MM.1S (cell line): ENCODE measurements at regions not wholly inside any gene's neighbourhood (a gene's known extent, or its start where the extent isn't known, plus 50 kb on each side); places are given as distances from the start of the nearest gene placed in this dataset.

Experiments used
- DNase-seq: peaks from one replicate; pipeline ENCODE4 v3.0.0-alpha.2; 2015
- H2AFZ ChIP-seq: fragments of 300-600 bp; sonication (generic); 2 replicates; pipeline ENCODE4 v1.6.0; 2016; ENCODE audit warnings: antibody characterized with exemption, low read length
- H3F3A ChIP-seq: fragments of 300-600 bp; sonication (generic); 2 replicates; pipeline ENCODE4 v1.6.1; 2016; ENCODE audit warnings: mild to moderate bottlenecking, antibody characterized with exemption, low read length, moderate library complexity, mixed read lengths; ENCODE audit not compliant: insufficient read depth
- H3K27ac ChIP-seq: fragments of 300-600 bp; sonication (generic); 2 replicates; pipeline ENCODE4 v1.5.1; 2016; ENCODE audit warnings: mild to moderate bottlenecking, low read length
- H3K27me3 ChIP-seq: fragments of 300-600 bp; sonication (generic); replicated peaks from 2 replicates; pipeline ENCODE4 v1.6.0; 2016; ENCODE audit warnings: low read length; ENCODE audit not compliant: insufficient read depth
- H3K36me3 ChIP-seq: fragments of 300-600 bp; sonication (generic); replicated peaks from 2 replicates; pipeline ENCODE4 v1.6.1; 2016; ENCODE audit warnings: mild to moderate bottlenecking, low read length, mixed read lengths; ENCODE audit not compliant: insufficient read depth
- H3K4me1 ChIP-seq: fragments of 300-600 bp; sonication (generic); 2 replicates; pipeline ENCODE4 v1.6.1; 2016; ENCODE audit warnings: low read length, mixed read lengths
- H3K4me2 ChIP-seq: fragments of 300-600 bp; sonication (generic); 2 replicates; pipeline ENCODE4 v1.6.0; 2016; ENCODE audit warnings: low read depth, low read length
- H3K4me3 ChIP-seq: fragments of 300-600 bp; sonication (generic); 2 replicates; pipeline ENCODE4 v1.5.1; 2016; ENCODE audit warnings: low read length, mixed read lengths
- H3K79me2 ChIP-seq: fragments of 300-600 bp; sonication (generic); 2 replicates; pipeline ENCODE4 v1.6.1; 2016; ENCODE audit warnings: mixed run types, low read length, mixed read lengths
- H3K9ac ChIP-seq: fragments of 300-600 bp; sonication (generic); 2 replicates; pipeline ENCODE4 v1.6.1; 2016; ENCODE audit warnings: low read length, mixed read lengths
- H3K9me2 ChIP-seq: fragments of 300-600 bp; sonication (generic); replicated peaks from 2 replicates; pipeline ENCODE4 v1.6.1; 2016; ENCODE audit warnings: mild to moderate bottlenecking, low read length, mixed read lengths; ENCODE audit not compliant: insufficient read depth
- H3K9me3 ChIP-seq: fragments of 300-600 bp; sonication (generic); replicated peaks from 2 replicates; pipeline ENCODE4 v1.6.1; 2016; ENCODE audit warnings: mild to moderate bottlenecking, low read length, mixed read lengths; ENCODE audit not compliant: insufficient read depth
- H4K20me1 ChIP-seq: fragments of 300-600 bp; sonication (generic); 2 replicates; pipeline ENCODE4 v1.6.1; 2016; ENCODE audit warnings: mild to moderate bottlenecking, low read length, moderate library complexity, mixed read lengths; ENCODE audit not compliant: insufficient read depth
- EZH2 ChIP-seq: fragments of 300-600 bp; sonication (generic); optimal IDR thresholded peaks from 2 replicates; pipeline ENCODE3; 2017; ENCODE audit warnings: low read depth, mild to moderate bottlenecking, antibody characterized with exemption, low read length, mixed read lengths
- EZH2phosphoT487 ChIP-seq: fragments of 300-600 bp; sonication (generic); IDR thresholded peaks from 2 replicates; pipeline ENCODE4 v1.6.1; 2018; ENCODE audit warnings: antibody characterized with exemption, low read length
- TF ChIP-seq, protein P1 (sequence below): fragments of 300-600 bp; sonication (generic); IDR thresholded peaks from 2 replicates; pipeline ENCODE4 v1.5.1; 2016; ENCODE audit warnings: antibody characterized with exemption, low read length, mixed read lengths

DNA sequence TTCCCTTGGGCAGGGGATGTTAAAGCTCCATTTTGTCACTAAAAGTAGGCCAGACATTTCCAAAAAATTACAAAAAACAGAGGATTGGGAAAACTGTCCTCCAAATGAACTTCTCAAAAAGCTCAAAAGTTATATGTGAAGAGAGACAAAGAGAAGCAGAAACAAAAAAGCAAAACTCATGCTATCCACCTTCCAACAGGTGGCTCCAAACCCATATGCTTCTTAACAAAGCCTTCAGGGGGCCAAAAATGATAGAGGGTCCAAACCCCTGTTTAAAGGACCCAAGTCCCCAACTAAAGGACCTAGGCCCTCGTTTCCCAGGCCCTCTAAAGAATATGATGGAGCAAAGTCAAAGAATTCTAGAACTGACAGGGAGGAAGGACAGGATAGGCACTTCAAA is 146.7 kb downstream of the AASDHPPT start:
- Histone ChIP-seq H3F3A (no peaks in the 10 kb centered on the region), H3K9ac (no peak overlapping the region), H3K4me3 (no peak overlapping the region), H3K9me3 (no peaks in the 10 kb centered on the region), H3K9me2 (no peaks in the 10 kb centered on the region), H4K20me1 (no peaks in the 10 kb centered on the region), H3K79me2 (no peaks in the 10 kb centered on the region), H3K4me2 (no peak overlapping the region), H3K36me3 (no peaks in the 10 kb centered on the region), H3K27ac (no peak overlapping the region), H3K27me3 (no peaks in the 10 kb centered on the region), H3K4me1 (no peaks in the 10 kb centered on the region), H2AFZ (no peak overlapping the region)
- DNase-seq = no peak
- TF ChIP-seq EZH2phosphoT487 (no peak), EZH2 (no peak)
- TF ChIP-seq, protein P1, sequence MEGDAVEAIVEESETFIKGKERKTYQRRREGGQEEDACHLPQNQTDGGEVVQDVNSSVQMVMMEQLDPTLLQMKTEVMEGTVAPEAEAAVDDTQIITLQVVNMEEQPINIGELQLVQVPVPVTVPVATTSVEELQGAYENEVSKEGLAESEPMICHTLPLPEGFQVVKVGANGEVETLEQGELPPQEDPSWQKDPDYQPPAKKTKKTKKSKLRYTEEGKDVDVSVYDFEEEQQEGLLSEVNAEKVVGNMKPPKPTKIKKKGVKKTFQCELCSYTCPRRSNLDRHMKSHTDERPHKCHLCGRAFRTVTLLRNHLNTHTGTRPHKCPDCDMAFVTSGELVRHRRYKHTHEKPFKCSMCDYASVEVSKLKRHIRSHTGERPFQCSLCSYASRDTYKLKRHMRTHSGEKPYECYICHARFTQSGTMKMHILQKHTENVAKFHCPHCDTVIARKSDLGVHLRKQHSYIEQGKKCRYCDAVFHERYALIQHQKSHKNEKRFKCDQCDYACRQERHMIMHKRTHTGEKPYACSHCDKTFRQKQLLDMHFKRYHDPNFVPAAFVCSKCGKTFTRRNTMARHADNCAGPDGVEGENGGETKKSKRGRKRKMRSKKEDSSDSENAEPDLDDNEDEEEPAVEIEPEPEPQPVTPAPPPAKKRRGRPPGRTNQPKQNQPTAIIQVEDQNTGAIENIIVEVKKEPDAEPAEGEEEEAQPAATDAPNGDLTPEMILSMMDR = peak; percentile 6; the same call in 1 of the 2 replicates

GRCh38 chr11:106228996-106229395 is 151.5 kb downstream of the AASDHPPT start:
- Histone ChIP-seq H3K9me2 (no peaks in the 10 kb centered on the region), H3K27me3 (no peaks in the 10 kb centered on the region), H3K4me2 (no peak overlapping the region), H3K27ac (no peak overlapping the region), H3K9ac (no peak overlapping the region), H3F3A (no peaks in the 10 kb centered on the region), H3K4me3 (no peak overlapping the region), H3K79me2 (no peaks in the 10 kb centered on the region), H3K9me3 (no peaks in the 10 kb centered on the region), H4K20me1 (no peaks in the 10 kb centered on the region), H3K4me1 (peaks cover 9% of the 10 kb centered on the region), H3K36me3 (no peaks in the 10 kb centered on the region), H2AFZ (no peak overlapping the region)
- TF ChIP-seq EZH2 = no peak
- no peak for TF ChIP-seq EZH2phosphoT487
- TF ChIP-seq, protein P1 = no peak
- DNase-seq = no peak

DNA sequence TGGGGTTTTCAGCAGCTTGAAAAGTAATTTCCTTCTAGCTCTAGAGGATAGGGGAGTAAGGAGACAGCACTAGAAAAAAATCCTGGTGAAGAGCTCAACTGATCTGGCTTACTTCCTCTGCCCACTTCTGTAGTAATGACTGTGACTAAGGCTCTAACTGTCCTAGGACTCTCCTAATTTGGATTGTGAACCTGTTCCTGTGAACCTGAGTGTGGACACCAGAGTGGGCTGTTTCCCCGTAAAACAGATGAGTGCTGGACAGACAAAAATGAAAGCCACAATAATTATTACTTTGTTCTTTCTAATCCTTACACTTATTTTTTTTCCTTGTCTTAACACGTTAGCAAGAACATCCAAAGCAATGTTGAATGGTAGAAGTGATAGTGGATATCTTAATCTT is 154.1 kb downstream of the AASDHPPT start:
- H3K4me1 ChIP-seq = peaks cover 14% of the 10 kb centered on the region
- DNase-seq = no peak
- no peaks in the 10 kb centered on the region for H3K36me3 ChIP-seq
- no peaks in the 10 kb centered on the region for H3K9me3 ChIP-seq
- H3K4me2 ChIP-seq = no peak overlapping the region
- no peaks in the 10 kb centered on the region for H4K20me1 ChIP-seq
- no peaks in the 10 kb centered on the region for H3K79me2 ChIP-seq
- TF ChIP-seq, protein P1 = 0 out of 2 replicates have a peak, but pooled peaks have one; percentile 4
- no peak for TF ChIP-seq EZH2phosphoT487
- no peak for TF ChIP-seq EZH2
- H3K4me3 ChIP-seq = no peak overlapping the region
- H3K27ac ChIP-seq = no peak overlapping the region
- no peak overlapping the region for H3K9ac ChIP-seq
- no peak overlapping the region for H2AFZ ChIP-seq
- H3K27me3 ChIP-seq = no peaks in the 10 kb centered on the region
- H3F3A ChIP-seq = no peaks in the 10 kb centered on the region
- H3K9me2 ChIP-seq = no peaks in the 10 kb centered on the region
